SK-N-MC (cell line): ENCODE measurements at regions not wholly inside any gene's neighbourhood (a gene's known extent, or its start where the extent isn't known, plus 50 kb on each side); places are given as distances from the start of the nearest gene placed in this dataset.

Experiments used
- DNase-seq: peaks from one replicate; pipeline ENCODE4 v3.0.0-alpha.2; 2011; ENCODE audit warnings: low read depth, low spot score
- H3K27ac ChIP-seq: fragments of 200-600 bp; sonication (generic); 2 replicates; pipeline ENCODE4 v1.5.1; 2016; ENCODE audit warnings: mixed run types
- H3K36me3 ChIP-seq: fragments of 200-600 bp; sonication (generic); 2 replicates; pipeline ENCODE4 v1.6.1; 2017; ENCODE audit warnings: antibody characterized with exemption, low read length, mixed read lengths; ENCODE audit not compliant: insufficient read depth
- H3K4me3 ChIP-seq: fragments of 200-600 bp; sonication (generic); 2 replicates; pipeline ENCODE4 v1.5.1; 2016
- H3K9ac ChIP-seq: fragments of 200-600 bp; sonication (generic); 2 replicates; pipeline ENCODE4 v1.8.0; 2017; ENCODE audit warnings: mixed run types, mixed read lengths; ENCODE audit not compliant: insufficient read length
- H3K9me3 ChIP-seq: fragments of 200-600 bp; sonication (generic); 2 replicates; pipeline ENCODE4 v1.6.1; 2017; ENCODE audit warnings: low read depth, mild to moderate bottlenecking, antibody characterized with exemption, low read length, moderate library complexity, mixed read lengths
- EZH2 ChIP-seq: fragments of 200-600 bp; sonication (generic); IDR thresholded peaks from one replicate; pipeline ENCODE4 v1.6.1; 2017; ENCODE audit warnings: antibody characterized with exemption
- FOXP2 ChIP-seq: optimal IDR thresholded peaks from 2 replicates; pipeline ENCODE3; 2011; ENCODE audit warnings: mild to moderate bottlenecking, moderate library complexity; ENCODE audit not compliant: insufficient read depth; ENCODE audit errors: extremely low read length, control extremely low read depth
- POLR2AphosphoS5 ChIP-seq: IDR thresholded peaks from 2 replicates; pipeline ENCODE4 v1.6.1; 2012; ENCODE audit warnings: mild to moderate bottlenecking, low read depth, low read length, borderline replicate concordance

DNA sequence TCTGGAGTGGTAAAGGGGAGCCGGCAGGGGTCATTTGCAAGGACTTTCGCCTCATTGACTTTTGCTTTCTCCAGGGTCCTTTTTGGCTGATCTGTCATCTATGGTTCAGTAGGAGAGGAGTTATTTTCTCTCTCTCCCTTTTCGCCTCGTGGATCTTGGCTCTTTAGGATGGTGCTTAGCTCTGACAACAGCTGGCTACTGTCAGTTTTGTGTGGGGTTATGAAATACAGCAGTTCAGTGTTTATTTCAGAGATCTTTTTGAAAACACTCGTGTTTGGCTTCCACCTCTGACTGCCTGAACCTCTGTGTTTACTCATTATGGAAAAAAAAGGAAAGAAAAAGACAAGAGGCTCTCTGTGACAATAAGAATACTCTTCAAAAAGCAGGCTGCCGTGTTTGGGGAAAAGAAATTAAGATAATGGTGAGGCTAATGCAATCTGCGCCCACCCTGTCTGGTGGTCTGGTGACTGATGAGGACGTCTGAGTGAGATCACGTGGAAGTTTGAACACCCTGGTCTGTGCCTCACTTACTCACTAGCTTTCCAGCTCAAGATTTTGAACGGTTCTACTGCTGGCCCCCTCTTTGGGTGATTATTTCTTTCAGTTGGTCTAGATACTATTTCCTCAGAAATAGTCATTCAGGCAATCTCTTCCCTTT, 567.7 kb downstream of the CAAP1 start:
- DNase-seq: no peak
- H3K27ac ChIP-seq: no peak overlapping the region
- TF ChIP-seq POLR2AphosphoS5 (no peak), EZH2 (no peak), FOXP2 (no peak)
- H3K9ac ChIP-seq: no peak overlapping the region
- H3K36me3 ChIP-seq: no peaks in the 10 kb centered on the region
- no peak overlapping the region for H3K4me3 ChIP-seq
- no peaks in the 10 kb centered on the region for H3K9me3 ChIP-seq

- TF ChIP-seq POLR2AphosphoS5: no peak
- TF ChIP-seq FOXP2: no peak
- TF ChIP-seq EZH2: no peak
- no peak for DNase-seq
- no peak overlapping the region for H3K4me3 ChIP-seq
- no peaks in the 10 kb centered on the region for H3K36me3 ChIP-seq
- H3K9me3 ChIP-seq: no peaks in the 10 kb centered on the region
- no peak overlapping the region for H3K27ac ChIP-seq
- no peak overlapping the region for H3K9ac ChIP-seq
These were observed 570.7 kb downstream of the CAAP1 start for GRCh38 chr9:26321935-26322334.

- Histone ChIP-seq H3K9me3 (no peaks in the 10 kb centered on the region), H3K27ac (no peak overlapping the region), H3K9ac (no peak overlapping the region), H3K36me3 (no peaks in the 10 kb centered on the region), H3K4me3 (no peak overlapping the region)
- TF ChIP-seq POLR2AphosphoS5: no peak
- TF ChIP-seq FOXP2: no peak
- no peak for TF ChIP-seq EZH2
- DNase-seq: no peak
These were observed 572.7 kb downstream of the CAAP1 start for GRCh38 chr9:26319859-26320258.

GRCh38 chr9:26313108-26313507, 579.5 kb downstream of the CAAP1 start:
- TF ChIP-seq FOXP2 (no peak), EZH2 (no peak), POLR2AphosphoS5 (no peak)
- no peaks in the 10 kb centered on the region for H3K9me3 ChIP-seq
- no peak overlapping the region for H3K9ac ChIP-seq
- DNase-seq: no peak
- H3K27ac ChIP-seq: no peak overlapping the region
- H3K36me3 ChIP-seq: no peaks in the 10 kb centered on the region
- no peak overlapping the region for H3K4me3 ChIP-seq

GRCh38 chr9:26311463-26311995, 581.1 kb downstream of the CAAP1 start:
- H3K27ac ChIP-seq: no peak overlapping the region
- no peak for TF ChIP-seq FOXP2
- TF ChIP-seq EZH2: no peak
- no peak for TF ChIP-seq POLR2AphosphoS5
- H3K9me3 ChIP-seq: no peaks in the 10 kb centered on the region
- no peak overlapping the region for H3K9ac ChIP-seq
- H3K36me3 ChIP-seq: no peaks in the 10 kb centered on the region
- no peak for DNase-seq
- H3K4me3 ChIP-seq: no peak overlapping the region

DNA sequence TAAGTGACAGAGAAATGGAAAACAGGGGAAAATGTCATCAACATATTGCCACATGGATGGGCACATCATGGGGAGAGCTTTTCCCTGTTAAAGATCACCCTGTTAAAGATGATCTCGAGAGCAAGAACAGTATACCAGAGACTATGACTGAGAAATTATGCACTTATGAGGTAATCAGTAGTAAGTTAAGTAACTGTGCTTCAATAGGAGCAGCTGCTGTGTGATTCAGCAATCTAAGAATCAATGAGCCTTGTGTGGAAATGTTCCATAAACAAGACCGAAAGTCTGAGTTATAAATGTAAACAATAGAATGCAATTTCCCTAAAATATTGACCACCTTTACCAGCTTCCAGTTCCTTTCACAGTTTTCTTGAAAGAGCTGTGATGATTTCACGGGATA, 582.3 kb downstream of the CAAP1 start:
- TF ChIP-seq FOXP2: no peak
- no peak for TF ChIP-seq EZH2
- no peak for TF ChIP-seq POLR2AphosphoS5
- Histone ChIP-seq H3K27ac (no peak overlapping the region), H3K4me3 (no peak overlapping the region), H3K9ac (no peak overlapping the region), H3K36me3 (no peaks in the 10 kb centered on the region), H3K9me3 (no peaks in the 10 kb centered on the region)
- DNase-seq: no peak

DNA sequence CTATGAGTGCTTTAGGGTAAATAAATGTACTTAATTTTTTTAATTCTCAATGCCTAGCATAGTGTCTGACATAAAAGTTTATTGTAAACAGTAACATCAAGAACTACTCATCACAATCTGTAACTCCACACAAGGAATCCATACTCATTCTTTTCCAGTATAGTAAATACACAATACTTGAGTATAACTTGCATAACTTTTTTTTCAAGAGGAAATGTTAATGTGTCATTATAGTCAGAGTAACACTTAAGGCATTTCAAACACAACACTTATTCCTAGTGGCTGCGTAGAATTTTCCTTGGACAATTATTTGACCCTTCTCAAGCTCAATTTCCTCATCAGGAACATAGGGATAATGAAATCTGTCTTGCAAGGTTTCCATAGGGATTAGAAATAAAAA, 584.3 kb downstream of the CAAP1 start:
- no peak overlapping the region for H3K4me3 ChIP-seq
- no peak overlapping the region for H3K9ac ChIP-seq
- DNase-seq: no peak
- H3K9me3 ChIP-seq: no peaks in the 10 kb centered on the region
- no peak overlapping the region for H3K27ac ChIP-seq
- no peaks in the 10 kb centered on the region for H3K36me3 ChIP-seq
- TF ChIP-seq FOXP2 (no peak), EZH2 (no peak), POLR2AphosphoS5 (no peak)

DNA sequence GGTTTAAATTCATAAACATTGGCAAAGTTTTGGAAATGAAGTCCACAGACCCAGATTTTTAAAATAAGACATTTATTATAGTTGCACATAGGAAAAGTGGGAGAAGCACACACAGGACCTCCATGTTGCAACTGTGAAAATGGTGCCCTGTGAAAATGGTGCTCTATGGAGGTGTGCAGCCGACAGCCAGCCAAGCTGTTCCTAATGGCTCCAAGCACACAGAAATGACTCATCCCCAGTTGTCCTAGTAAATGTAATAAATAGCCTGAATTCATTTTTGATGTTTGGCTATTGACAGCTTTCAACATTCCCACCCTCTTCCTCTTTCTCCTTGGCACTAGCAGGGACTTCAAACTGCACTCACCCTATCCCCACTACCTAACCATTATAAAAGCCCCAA, 590.9 kb downstream of the CAAP1 start:
- no peaks in the 10 kb centered on the region for H3K9me3 ChIP-seq
- H3K27ac ChIP-seq: no peak overlapping the region
- DNase-seq: no peak
- no peaks in the 10 kb centered on the region for H3K36me3 ChIP-seq
- H3K4me3 ChIP-seq: no peak overlapping the region
- H3K9ac ChIP-seq: no peak overlapping the region
- TF ChIP-seq FOXP2 (no peak), EZH2 (no peak), POLR2AphosphoS5 (no peak)

- H3K4me3 ChIP-seq: no peak overlapping the region
- TF ChIP-seq EZH2 (no peak), FOXP2 (no peak), POLR2AphosphoS5 (no peak)
- DNase-seq: no peak
These were observed 591.6 kb downstream of the CAAP1 start for GRCh38 chr9:26301046-26301445.

More at GRCh38 chr9:26301046-26301445, 591.6 kb downstream of the CAAP1 start:
- no peaks in the 10 kb centered on the region for H3K36me3 ChIP-seq
- no peaks in the 10 kb centered on the region for H3K9me3 ChIP-seq
- no peak overlapping the region for H3K9ac ChIP-seq
- H3K27ac ChIP-seq: no peak overlapping the region
